ENCODE measurements at regions not wholly inside any gene's neighbourhood (a gene's known extent, or its start where the extent isn't known, plus 50 kb on each side); places are given as distances from the start of the nearest gene placed in this dataset.

- WGBS, 2 donors (ENCODE audit: extremely low coverage in 2 of 2, insufficient read length in 2 of 2, insufficient replicate concordance in 1 of 2) = no CpG with 5 or more reads among the region's 4 CpGs
- Histone ChIP-seq H3K9me3 (replicated peaks in 1 of 2; ENCODE audit: control insufficient read depth in 2 of 2, insufficient read depth in 1 of 2, low read depth in 1 of 2, low read length in 2 of 2) (no peaks in the 10 kb centered on the region), H3K18ac (ENCODE audit: low read length) (no peak overlapping the region), H3K14ac (ENCODE audit: low read length) (no peak overlapping the region), H3K27me3 (ENCODE audit: control insufficient read depth in 3 of 3, insufficient read depth in 3 of 3, low read depth in 1 of 3, low read length in 3 of 3) (no peaks in the 10 kb centered on the region), H4K8ac (ENCODE audit: low read depth, low read length) (no peak overlapping the region), H2BK5ac (ENCODE audit: low read length) (no peak overlapping the region), H4K91ac (ENCODE audit: low read depth, low read length, poor library complexity) (no peak overlapping the region), H2BK12ac (ENCODE audit: low read length) (no peak overlapping the region), H3K4ac (ENCODE audit: low read length) (no peak overlapping the region), H3K4me2 (ENCODE audit: insufficient read depth, low read length, poor library complexity, severe bottlenecking) (no peak overlapping the region), H3K27ac (replicated peaks; ENCODE audit: low read length) (no peak overlapping the region), H2BK120ac (ENCODE audit: low read depth, low read length) (no peak overlapping the region), H3K36me3 (replicated peaks in 1 of 2; ENCODE audit: control insufficient read depth in 2 of 2, insufficient read depth in 2 of 2, low read length in 2 of 2) (no peaks in the 10 kb centered on the region), H3K79me1 (ENCODE audit: low read depth, low read length) (no peaks in the 10 kb centered on the region), H2AK5ac (ENCODE audit: low read depth, low read length) (no peak overlapping the region), H2AFZ (ENCODE audit: low read length) (no peak overlapping the region), H3K23ac (ENCODE audit: low read depth, low read length, poor library complexity) (no peak overlapping the region), H2BK15ac (ENCODE audit: low read length) (no peak overlapping the region), H3K4me3 (ENCODE audit: low read length in 2 of 2) (no peak overlapping the region), H3K9ac (ENCODE audit: low read depth, low read length, poor library complexity) (no peak overlapping the region), H3K4me1 (ENCODE audit: control insufficient read depth in 2 of 2, insufficient read depth in 1 of 2, low read depth in 1 of 2, low read length in 2 of 2) (no peaks in the 10 kb centered on the region)
- DNase-seq (ENCODE audit: low spot score) = no peak
Measured at GRCh38 chr15:53297828-53298227, 461.6 kb downstream of the WDR72 start.

- Histone ChIP-seq H2BK5ac (ENCODE audit: low read length) (no peak overlapping the region), H2AFZ (ENCODE audit: low read length) (no peak overlapping the region), H4K91ac (ENCODE audit: low read depth, low read length, poor library complexity) (no peak overlapping the region), H3K27ac (replicated peaks; ENCODE audit: low read length) (no peak overlapping the region), H3K4me2 (ENCODE audit: insufficient read depth, low read length, poor library complexity, severe bottlenecking) (no peak overlapping the region), H4K8ac (ENCODE audit: low read depth, low read length) (no peak overlapping the region), H3K4ac (ENCODE audit: low read length) (no peak overlapping the region), H3K36me3 (replicated peaks in 1 of 2; ENCODE audit: control insufficient read depth in 2 of 2, insufficient read depth in 2 of 2, low read length in 2 of 2) (no peaks in the 10 kb centered on the region), H3K23ac (ENCODE audit: low read depth, low read length, poor library complexity) (no peak overlapping the region), H3K9me3 (replicated peaks in 1 of 2; ENCODE audit: control insufficient read depth in 2 of 2, insufficient read depth in 1 of 2, low read depth in 1 of 2, low read length in 2 of 2) (no peaks in the 10 kb centered on the region), H3K9ac (ENCODE audit: low read depth, low read length, poor library complexity) (no peak overlapping the region), H2BK15ac (ENCODE audit: low read length) (no peak overlapping the region), H3K14ac (ENCODE audit: low read length) (no peak overlapping the region), H3K27me3 (ENCODE audit: control insufficient read depth in 3 of 3, insufficient read depth in 3 of 3, low read depth in 1 of 3, low read length in 3 of 3) (no peaks in the 10 kb centered on the region), H3K4me1 (ENCODE audit: control insufficient read depth in 2 of 2, insufficient read depth in 1 of 2, low read depth in 1 of 2, low read length in 2 of 2) (no peaks in the 10 kb centered on the region), H2AK5ac (ENCODE audit: low read depth, low read length) (no peak overlapping the region), H2BK12ac (ENCODE audit: low read length) (no peak overlapping the region), H3K18ac (ENCODE audit: low read length) (no peak overlapping the region), H3K79me1 (ENCODE audit: low read depth, low read length) (no peaks in the 10 kb centered on the region), H3K4me3 (ENCODE audit: low read length in 2 of 2) (no peak overlapping the region), H2BK120ac (ENCODE audit: low read depth, low read length) (no peak overlapping the region)
- DNase-seq (ENCODE audit: low spot score) = no peak
- no CpG with 5 or more reads among the region's 4 CpGs for WGBS, 2 donors (ENCODE audit: extremely low coverage in 2 of 2, insufficient read length in 2 of 2, insufficient replicate concordance in 1 of 2)
Measured at GRCh38 chr15:53296603-53297002, 462.9 kb downstream of the WDR72 start.

GRCh38 chr15:53295574-53295973 lies 463.9 kb downstream of the WDR72 start:
- Histone ChIP-seq H3K4me2 (ENCODE audit: insufficient read depth, low read length, poor library complexity, severe bottlenecking) (no peak overlapping the region), H3K14ac (ENCODE audit: low read length) (no peak overlapping the region), H3K9ac (ENCODE audit: low read depth, low read length, poor library complexity) (no peak overlapping the region), H2AK5ac (ENCODE audit: low read depth, low read length) (no peak overlapping the region), H2BK15ac (ENCODE audit: low read length) (no peak overlapping the region), H3K4me3 (ENCODE audit: low read length in 2 of 2) (no peak overlapping the region), H3K27me3 (ENCODE audit: control insufficient read depth in 3 of 3, insufficient read depth in 3 of 3, low read depth in 1 of 3, low read length in 3 of 3) (no peaks in the 10 kb centered on the region), H2BK120ac (ENCODE audit: low read depth, low read length) (no peak overlapping the region), H3K36me3 (replicated peaks in 1 of 2; ENCODE audit: control insufficient read depth in 2 of 2, insufficient read depth in 2 of 2, low read length in 2 of 2) (no peaks in the 10 kb centered on the region), H4K8ac (ENCODE audit: low read depth, low read length) (no peak overlapping the region), H3K18ac (ENCODE audit: low read length) (no peak overlapping the region), H3K9me3 (replicated peaks in 1 of 2; ENCODE audit: control insufficient read depth in 2 of 2, insufficient read depth in 1 of 2, low read depth in 1 of 2, low read length in 2 of 2) (no peaks in the 10 kb centered on the region), H2BK5ac (ENCODE audit: low read length) (no peak overlapping the region), H4K91ac (ENCODE audit: low read depth, low read length, poor library complexity) (no peak overlapping the region), H3K27ac (replicated peaks; ENCODE audit: low read length) (no peak overlapping the region), H2BK12ac (ENCODE audit: low read length) (no peak overlapping the region), H3K23ac (ENCODE audit: low read depth, low read length, poor library complexity) (no peak overlapping the region), H3K79me1 (ENCODE audit: low read depth, low read length) (no peaks in the 10 kb centered on the region), H3K4me1 (ENCODE audit: control insufficient read depth in 2 of 2, insufficient read depth in 1 of 2, low read depth in 1 of 2, low read length in 2 of 2) (no peaks in the 10 kb centered on the region), H2AFZ (ENCODE audit: low read length) (no peak overlapping the region), H3K4ac (ENCODE audit: low read length) (no peak overlapping the region)
- no peak for DNase-seq (ENCODE audit: low spot score)
- no CpG with 5 or more reads among the region's 5 CpGs for WGBS, 2 donors (ENCODE audit: extremely low coverage in 2 of 2, insufficient read length in 2 of 2, insufficient replicate concordance in 1 of 2)

GRCh38 chr15:53288542-53288941 lies 470.9 kb downstream of the WDR72 start:
- no peak overlapping the region for H4K91ac ChIP-seq (ENCODE audit: low read depth, low read length, poor library complexity)
- no peak overlapping the region for H3K18ac ChIP-seq (ENCODE audit: low read length)
- no peak overlapping the region for H2BK12ac ChIP-seq (ENCODE audit: low read length)
- H3K9ac ChIP-seq (ENCODE audit: low read depth, low read length, poor library complexity) = no peak overlapping the region
- no peak overlapping the region for H4K8ac ChIP-seq (ENCODE audit: low read depth, low read length)
- H3K27ac ChIP-seq (replicated peaks; ENCODE audit: low read length) = no peak overlapping the region
- H3K4me3 ChIP-seq (ENCODE audit: low read length in 2 of 2) = no peak overlapping the region
- H3K36me3 ChIP-seq (replicated peaks in 1 of 2; ENCODE audit: control insufficient read depth in 2 of 2, insufficient read depth in 2 of 2, low read length in 2 of 2) = no peaks in the 10 kb centered on the region
- H3K4me1 ChIP-seq (ENCODE audit: control insufficient read depth in 2 of 2, insufficient read depth in 1 of 2, low read depth in 1 of 2, low read length in 2 of 2) = no peaks in the 10 kb centered on the region
- H3K27me3 ChIP-seq (ENCODE audit: control insufficient read depth in 3 of 3, insufficient read depth in 3 of 3, low read depth in 1 of 3, low read length in 3 of 3) = no peaks in the 10 kb centered on the region
- DNase-seq (ENCODE audit: low spot score) = no peak
- WGBS, 2 donors (ENCODE audit: extremely low coverage in 2 of 2, insufficient read length in 2 of 2, insufficient replicate concordance in 1 of 2) = no CpG with 5 or more reads among the region's 2 CpGs
- peaks cover 0 to 2% of the 10 kb centered on the region in 2 donors for H3K9me3 ChIP-seq (replicated peaks in 1 of 2; ENCODE audit: control insufficient read depth in 2 of 2, insufficient read depth in 1 of 2, low read depth in 1 of 2, low read length in 2 of 2)
- H3K23ac ChIP-seq (ENCODE audit: low read depth, low read length, poor library complexity) = no peak overlapping the region
- no peak overlapping the region for H2AK5ac ChIP-seq (ENCODE audit: low read depth, low read length)
- H3K4ac ChIP-seq (ENCODE audit: low read length) = no peak overlapping the region
- no peak overlapping the region for H3K14ac ChIP-seq (ENCODE audit: low read length)
- H3K79me1 ChIP-seq (ENCODE audit: low read depth, low read length) = no peaks in the 10 kb centered on the region
- H2AFZ ChIP-seq (ENCODE audit: low read length) = no peak overlapping the region
- H2BK15ac ChIP-seq (ENCODE audit: low read length) = no peak overlapping the region
- H2BK5ac ChIP-seq (ENCODE audit: low read length) = no peak overlapping the region
- H2BK120ac ChIP-seq (ENCODE audit: low read depth, low read length) = no peak overlapping the region
- no peak overlapping the region for H3K4me2 ChIP-seq (ENCODE audit: insufficient read depth, low read length, poor library complexity, severe bottlenecking)
